Prostate gland (tissue), 2 donors: ENCODE measurements at regions not wholly inside any gene's neighbourhood (a gene's known extent, or its start where the extent isn't known, plus 50 kb on each side); places are given as distances from the start of the nearest gene placed in this dataset.
"Not testable (repeated sequence)": the region's sequence is repeated elsewhere in the genome, so short reads cannot be mapped to it uniquely, and the experiment has no call there.

Source experiments
- DNase-seq: peaks from one replicate; pipeline ENCODE4 v3.0.0-alpha.2; 2019; ENCODE audit warnings: low spot score
- H3K27ac ChIP-seq, 2 donors: fragments of 200-600 bp; sonication (generic); 2 replicates each; pipeline ENCODE4 v1.5.1; 2017 to 2019
- H3K27me3 ChIP-seq: fragments of 200-600 bp; sonication (generic); replicated peaks from 2 replicates; pipeline ENCODE4 v1.5.1; 2019; ENCODE audit not compliant: insufficient read depth
- H3K36me3 ChIP-seq, 2 donors: fragments of 200-600 bp; sonication (generic); 1 replicate in 1 of 2; 2 replicates in 1 of 2; pipeline versions ENCODE4 v1.5.1 to v1.8.1; 2017 to 2019
- H3K4me1 ChIP-seq: fragments of 200-600 bp; sonication (generic); replicated peaks from 2 replicates; pipeline ENCODE4 v1.5.1; 2019
- H3K4me3 ChIP-seq, 2 donors: fragments of 200-600 bp; sonication (generic); 2 replicates each; pipeline ENCODE4 v1.5.1; 2017 to 2019
- H3K9me3 ChIP-seq: fragments of 200-600 bp; sonication (generic); 2 replicates; pipeline ENCODE4 v1.5.1; 2017
- CTCF ChIP-seq, 4 experiments: fragments of 200-600 bp in 2 of 4; fragments of 450-650 bp in 2 of 4; sonication (generic) in 2 of 4; IDR thresholded peaks; 1 replicate in 3 of 4; 2 replicates in 1 of 4; pipeline ENCODE4 v1.5.1; 2016 to 2019; ENCODE audit warnings: antibody characterized with exemption in 4 of 4, mild to moderate bottlenecking in 2 of 4, moderate library complexity in 2 of 4
- POLR2A ChIP-seq: fragments of 450-650 bp; IDR thresholded peaks from one replicate; pipeline ENCODE4 v1.6.1; 2016; ENCODE audit warnings: antibody characterized with exemption, mild to moderate bottlenecking
- POLR2AphosphoS5 ChIP-seq: sonication (generic); formaldehyde crosslinking; IDR thresholded peaks from one replicate; pipeline ENCODE4 v1.6.1; 2017; ENCODE audit warnings: antibody characterized with exemption
- WGBS: methylation state at CpG from one replicate; pipeline ENCODE4 v1.1.5; 2018; 5-methylcytosine and 5-hydroxymethylcytosine counted together
- intact Hi-C: fragments of 100-400 bp; cut with DNase I; formaldehyde crosslinking; loops from one replicate; pipeline ENCODE4 v1.14.2; 2022

GRCh38 chr22:25407226-25407858 is 157.1 kb upstream of the GRK3 start:
- H3K4me3 ChIP-seq: no peak overlapping the region
- TF ChIP-seq POLR2AphosphoS5: no peak
- TF ChIP-seq CTCF (IDR thresholded peaks at IDR 0.05): no peak
- no peak for TF ChIP-seq POLR2A
- H3K27ac ChIP-seq: no peak overlapping the region
- whole genome bisulfite sequencing: 96% methylated on average over 11 of the region's 11 CpGs
- H3K9me3 ChIP-seq: no peaks in the 10 kb centered on the region
- no peaks in the 10 kb centered on the region for H3K27me3 ChIP-seq
- H3K36me3 ChIP-seq: no peaks in the 10 kb centered on the region
- intact Hi-C loops: no loop called here
- H3K4me1 ChIP-seq: peaks cover 9% of the 10 kb centered on the region
- no peak for DNase-seq

GRCh38 chr22:25407859-25408229 is 156.6 kb upstream of the GRK3 start:
- Histone ChIP-seq H3K27me3 (no peaks in the 10 kb centered on the region), H3K4me3 (no peak overlapping the region), H3K4me1 (peaks cover 9% of the 10 kb centered on the region), H3K36me3 (no peaks in the 10 kb centered on the region), H3K9me3 (no peaks in the 10 kb centered on the region), H3K27ac (no peak overlapping the region)
- no peak for DNase-seq
- intact Hi-C loops: no loop called here
- TF ChIP-seq POLR2AphosphoS5: no peak
- TF ChIP-seq POLR2A: no peak
- no peak for TF ChIP-seq CTCF (IDR thresholded peaks at IDR 0.05)
- 100% methylated on average over 2 of the region's 2 CpGs for WGBS

GRCh38 chr22:25409240-25409639 is 155.2 kb upstream of the GRK3 start:
- DNase-seq: no peak
- no peaks in the 10 kb centered on the region for H3K9me3 ChIP-seq
- no peaks in the 10 kb centered on the region for H3K27me3 ChIP-seq
- no peak overlapping the region for H3K27ac ChIP-seq
- no peaks in the 10 kb centered on the region for H3K36me3 ChIP-seq
- TF ChIP-seq POLR2A (no peak), POLR2AphosphoS5 (no peak), CTCF (IDR thresholded peaks at IDR 0.05) (no peak)
- intact Hi-C loops: no loop called here
- 60% methylated on average over 3 of the region's 3 CpGs for WGBS
- H3K4me3 ChIP-seq: no peak overlapping the region
- H3K4me1 ChIP-seq: no peaks in the 10 kb centered on the region

GRCh38 chr22:25410849-25411248 is 153.6 kb upstream of the GRK3 start:
- intact Hi-C loops: no loop called here
- no peak for DNase-seq
- no peaks in the 10 kb centered on the region for H3K4me1 ChIP-seq
- WGBS: 87% methylated on average over 4 of the region's 4 CpGs
- no peak overlapping the region for H3K4me3 ChIP-seq
- TF ChIP-seq POLR2A: no peak
- no peak for TF ChIP-seq POLR2AphosphoS5
- TF ChIP-seq CTCF (IDR thresholded peaks at IDR 0.05): no peak
- no peaks in the 10 kb centered on the region for H3K36me3 ChIP-seq
- H3K27me3 ChIP-seq: no peaks in the 10 kb centered on the region
- no peak overlapping the region for H3K27ac ChIP-seq
- no peaks in the 10 kb centered on the region for H3K9me3 ChIP-seq

- DNase-seq: no peak
- Histone ChIP-seq H3K27me3 (no peaks in the 10 kb centered on the region), H3K9me3 (no peaks in the 10 kb centered on the region), H3K27ac (no peak overlapping the region), H3K4me3 (no peak overlapping the region), H3K36me3 (no peaks in the 10 kb centered on the region), H3K4me1 (no peaks in the 10 kb centered on the region)
- WGBS: 93% methylated on average over 1 of the region's 1 CpG
- intact Hi-C loops: no loop called here
- TF ChIP-seq POLR2A (no peak), CTCF (IDR thresholded peaks at IDR 0.05) (no peak), POLR2AphosphoS5 (no peak)
These were observed 150.9 kb upstream of the GRK3 start for GRCh38 chr22:25413620-25414019.

DNA sequence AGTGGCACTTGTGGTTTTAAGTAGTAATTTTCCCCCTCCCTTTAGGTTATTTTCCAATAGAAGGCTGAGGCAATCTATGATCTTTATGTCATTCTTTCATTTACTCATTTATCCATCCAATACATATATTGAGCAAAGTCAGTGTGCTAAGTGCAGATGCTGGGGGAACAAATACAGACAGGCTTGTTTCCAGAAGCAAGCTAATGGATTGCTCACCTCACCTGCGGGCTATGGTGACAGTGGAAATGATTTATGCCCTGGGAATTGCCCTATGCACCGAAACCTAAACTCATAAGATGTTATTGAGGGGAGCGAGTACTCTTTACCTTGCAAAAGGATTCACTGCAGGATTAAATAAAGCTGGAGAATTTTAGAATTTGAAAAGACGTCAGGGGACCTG is 148.7 kb upstream of the GRK3 start:
- H3K36me3 ChIP-seq, H3K27ac ChIP-seq, DNase-seq, H3K9me3 ChIP-seq, H3K4me1 ChIP-seq, intact Hi-C loops, H3K4me3 ChIP-seq, H3K27me3 ChIP-seq: not testable (repeated sequence)
- WGBS: 59% methylated on average over 4 of the region's 4 CpGs

DNA sequence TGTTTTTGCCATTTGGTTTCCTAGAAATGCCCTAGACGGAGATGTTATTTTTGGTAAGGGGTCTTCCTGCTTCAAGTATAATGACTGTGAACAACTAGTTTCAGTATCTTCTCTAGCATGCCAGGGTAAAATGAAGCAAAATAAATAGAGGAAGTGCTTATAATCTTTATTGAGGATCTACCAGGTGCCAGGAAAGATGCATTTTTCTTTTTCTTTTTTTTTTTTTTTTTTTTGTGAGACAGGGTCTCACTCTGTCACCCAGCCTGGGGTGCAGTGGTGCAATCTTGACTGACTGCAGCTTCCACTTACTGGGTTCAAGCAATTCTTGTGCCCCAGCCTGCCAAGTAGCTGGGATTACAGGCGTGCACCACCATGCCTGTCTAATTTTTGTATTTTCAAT is 146.6 kb upstream of the GRK3 start:
- intact Hi-C loops, H3K27me3 ChIP-seq, H3K9me3 ChIP-seq, H3K36me3 ChIP-seq, H3K27ac ChIP-seq, DNase-seq, H3K4me3 ChIP-seq, H3K4me1 ChIP-seq: not testable (repeated sequence)
- 98% methylated on average over 2 of the region's 2 CpGs for WGBS
